Hematopoietic multipotent progenitor cell treated with erythropoietin and hydrocortisone succinate and interleukin-3 and kit ligand, for 17 days (in vitro differentiated cells): ENCODE measurements at regions not wholly inside any gene's neighbourhood (a gene's known extent, or its start where the extent isn't known, plus 50 kb on each side); places are given as distances from the start of the nearest gene placed in this dataset.
"Not testable (repeated sequence)": the region's sequence is repeated elsewhere in the genome, so short reads cannot be mapped to it uniquely, and the experiment has no call there.

ENCODE experiments used
- DNase-seq: peaks from one replicate; pipeline ENCODE4 v3.0.0-alpha.2; 2015; ENCODE audit warnings: low spot score

GRCh38 chr9:71632776-71633175 is 135.5 kb downstream of the CEMIP2 start:
- no peak for DNase-seq

GRCh38 chr9:71630377-71630995 is 137.8 kb downstream of the CEMIP2 start:
- DNase-seq, result no peak

GRCh38 chr9:71629578-71630215 is 138.6 kb downstream of the CEMIP2 start:
- peak; percentile 8 for DNase-seq

- DNase-seq, result no peak
These were observed 140.1 kb downstream of the CEMIP2 start for GRCh38 chr9:71628247-71628646.

GRCh38 chr9:71627537-71627936 is 140.8 kb downstream of the CEMIP2 start:
- no peak for DNase-seq

GRCh38 chr9:71626395-71626794 is 141.9 kb downstream of the CEMIP2 start:
- DNase-seq, result no peak

- DNase-seq, result no peak
These were observed 143.6 kb downstream of the CEMIP2 start for GRCh38 chr9:71624728-71625127.

- no peak for DNase-seq
These were observed 147.6 kb downstream of the CEMIP2 start for GRCh38 chr9:71620746-71621145.

GRCh38 chr9:71620331-71620730 is 148.0 kb downstream of the CEMIP2 start:
- no peak for DNase-seq

GRCh38 chr9:71619926-71620325 is 148.4 kb downstream of the CEMIP2 start:
- no peak for DNase-seq

- DNase-seq, result no peak
These were observed 153.8 kb downstream of the CEMIP2 start for GRCh38 chr9:71614409-71615010.

- DNase-seq, result no peak
These were observed 155.4 kb downstream of the CEMIP2 start for GRCh38 chr9:71612889-71613288.

GRCh38 chr9:71609448-71609830 is 158.9 kb downstream of the CEMIP2 start:
- DNase-seq, result no peak

GRCh38 chr9:71608825-71609447 is 159.4 kb downstream of the CEMIP2 start:
- no peak for DNase-seq

- no peak for DNase-seq
These were observed 160.3 kb downstream of the CEMIP2 start for GRCh38 chr9:71608021-71608420.

- no peak for DNase-seq
These were observed 160.8 kb downstream of the CEMIP2 start for GRCh38 chr9:71607461-71607881.

GRCh38 chr9:71604197-71605063 is 163.9 kb downstream of the CEMIP2 start:
- peak; percentile 77 for DNase-seq

- no peak for DNase-seq
These were observed 165.7 kb downstream of the CEMIP2 start for GRCh38 chr9:71602652-71603051.

GRCh38 chr9:71595762-71596161 is 172.6 kb downstream of the CEMIP2 start:
- not testable (repeated sequence) for DNase-seq

- DNase-seq, result no peak
These were observed 173.8 kb downstream of the CEMIP2 start for GRCh38 chr9:71594541-71594940.

GRCh38 chr9:71592400-71592799 is 175.9 kb downstream of the CEMIP2 start:
- DNase-seq, result no peak

- DNase-seq, result no peak
These were observed 178.0 kb downstream of the CEMIP2 start for GRCh38 chr9:71590362-71590761.
